GM10266 (cell line): ENCODE measurements at regions not wholly inside any gene's neighbourhood (a gene's known extent, or its start where the extent isn't known, plus 50 kb on each side); places are given as distances from the start of the nearest gene placed in this dataset.
"Not testable (repeated sequence)": the region's sequence is repeated elsewhere in the genome, so short reads cannot be mapped to it uniquely, and the experiment has no call there.

Source experiments
- DNase-seq: peaks from one replicate; pipeline ENCODE4 v3.0.0; 2012; ENCODE audit errors: extremely low spot score
- CTCF ChIP-seq: IDR thresholded peaks from 2 replicates; pipeline ENCODE4 v1.5.1; 2012; ENCODE audit warnings: mild to moderate bottlenecking, low read depth; ENCODE audit not compliant: control insufficient read depth, insufficient read depth; ENCODE audit errors: missing control alignments

DNA sequence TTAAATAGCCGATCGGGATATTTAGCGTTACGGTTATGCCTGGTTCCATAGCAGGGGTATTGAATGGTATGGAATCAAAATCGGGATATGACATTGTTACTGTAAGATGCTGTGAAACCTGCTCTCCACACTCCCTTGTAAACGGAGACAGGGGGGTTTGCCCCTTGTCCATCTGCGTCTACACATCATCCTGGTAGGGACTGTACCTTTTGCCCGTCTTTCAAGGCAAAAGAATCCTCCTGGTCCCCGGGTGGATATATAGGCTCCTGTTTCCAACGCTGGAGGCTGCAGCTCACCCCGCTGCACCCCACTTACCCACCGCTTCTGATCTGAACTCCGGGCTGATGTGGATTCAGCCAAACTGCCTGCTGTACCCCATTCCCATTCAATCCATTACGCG, 189.1 kb downstream of the SHOX start:
- no peak for DNase-seq
- TF ChIP-seq CTCF: no peak

DNA sequence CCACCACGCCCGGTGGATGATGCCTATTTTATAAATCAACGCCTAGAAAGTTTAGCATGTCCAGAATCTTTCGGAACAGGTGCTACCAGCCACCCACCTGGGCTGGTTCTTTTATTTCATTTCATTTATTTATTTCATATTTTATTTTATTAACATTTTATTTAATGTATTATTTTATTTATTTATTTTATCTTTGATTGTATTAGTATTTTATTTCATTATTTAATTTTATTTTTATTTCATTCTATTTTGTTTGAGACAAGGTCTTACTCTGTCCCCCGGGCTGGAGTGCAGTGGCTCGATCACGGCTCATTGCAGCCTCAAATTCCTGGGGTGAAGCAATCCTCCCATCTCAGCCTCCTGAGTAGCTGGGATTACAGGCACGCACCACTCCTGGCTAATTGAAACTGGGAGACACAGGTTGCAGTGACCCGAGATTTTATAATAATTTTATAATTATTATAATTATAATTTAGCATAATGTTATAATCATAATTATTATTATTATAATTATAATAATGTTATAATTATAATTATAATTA, 187.2 kb downstream of the SHOX start:
- TF ChIP-seq CTCF: no peak
- DNase-seq: no peak

DNA sequence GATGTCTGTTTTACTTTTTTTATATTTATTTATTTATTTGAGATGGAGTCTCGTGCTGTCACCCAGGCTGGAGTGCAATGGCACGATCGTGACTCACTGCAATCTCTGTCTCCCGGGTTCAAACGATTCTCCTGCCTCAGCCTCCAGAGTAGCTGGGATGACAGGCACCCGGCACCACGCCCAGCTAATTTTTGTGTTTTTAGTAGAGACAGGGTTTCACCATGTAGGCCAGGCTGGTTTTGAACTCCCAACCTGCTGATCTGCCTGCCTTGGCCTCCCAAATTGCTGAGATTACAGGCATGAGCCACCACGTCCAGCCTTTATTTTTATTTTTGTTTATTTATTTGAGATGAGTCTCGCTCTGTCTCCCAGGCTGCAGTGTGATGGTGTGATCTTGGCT, 186.6 kb downstream of the SHOX start:
- not testable (repeated sequence) for DNase-seq

GRCh38 chrX:816411-816810, 185.8 kb downstream of the SHOX start:
- no peak for DNase-seq
- no peak for TF ChIP-seq CTCF

GRCh38 chrX:810186-810585, 179.6 kb downstream of the SHOX start:
- no peak for TF ChIP-seq CTCF
- DNase-seq: no peak

GRCh38 chrX:809081-809480, 178.5 kb downstream of the SHOX start:
- no peak for TF ChIP-seq CTCF
- DNase-seq: no peak

- no peak for TF ChIP-seq CTCF
- DNase-seq: no peak
Measured at GRCh38 chrX:806586-806985, 176.0 kb downstream of the SHOX start.

DNA sequence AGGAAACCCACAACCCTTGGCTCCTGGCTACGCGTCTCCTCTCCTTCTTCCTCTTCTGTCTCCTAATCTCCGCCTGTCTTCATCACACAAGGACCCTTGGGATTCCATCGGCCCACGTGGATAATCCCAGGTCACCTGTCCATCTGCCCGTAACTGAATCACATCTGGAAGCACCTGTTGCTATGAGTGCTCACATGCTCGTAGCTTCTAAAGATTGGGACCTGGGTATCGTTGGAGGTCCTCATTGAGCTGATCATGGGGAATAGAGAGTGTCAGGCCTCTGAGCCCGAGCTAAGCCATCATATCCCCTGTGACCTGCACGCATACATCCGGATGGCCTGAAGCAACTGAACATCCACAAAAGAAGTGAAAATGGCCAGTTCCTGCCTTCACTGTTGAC, 175.4 kb downstream of the SHOX start:
- TF ChIP-seq CTCF: no peak
- DNase-seq: no peak
